COLO668 (cell line): ENCODE measurements at regions not wholly inside any gene's neighbourhood (a gene's known extent, or its start where the extent isn't known, plus 50 kb on each side); places are given as distances from the start of the nearest gene placed in this dataset.
"Not testable (repeated sequence)": the region's sequence is repeated elsewhere in the genome, so short reads cannot be mapped to it uniquely, and the experiment has no call there.

Experiments
- DNase-seq: peaks from one replicate; lab custom pipeline; 2025; ENCODE audit not compliant: unreplicated experiment; lab: John Stamatoyannopoulos, UW

DNA sequence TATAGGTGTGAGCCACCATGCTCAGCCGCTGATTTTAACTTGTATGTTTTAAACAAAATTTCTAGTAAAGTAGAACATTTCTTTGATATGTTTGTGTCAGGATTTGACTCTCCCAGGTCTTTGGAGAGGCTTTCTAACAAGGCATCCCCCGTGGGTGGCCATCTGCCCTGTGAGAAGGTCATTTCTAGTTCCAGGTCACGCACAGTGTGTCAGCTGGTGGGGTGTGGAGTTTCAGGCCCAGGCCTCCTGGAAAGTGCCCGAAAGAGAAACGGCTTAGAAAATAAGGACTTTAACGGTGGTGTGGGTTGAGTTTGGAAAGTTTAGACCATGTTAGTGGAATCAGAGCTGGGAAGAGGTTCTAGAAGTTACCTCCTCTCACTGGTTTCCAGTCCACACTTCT lies 61.0 kb downstream of the SPDYE17 start:
- DNase-seq, result not testable (repeated sequence)

DNA sequence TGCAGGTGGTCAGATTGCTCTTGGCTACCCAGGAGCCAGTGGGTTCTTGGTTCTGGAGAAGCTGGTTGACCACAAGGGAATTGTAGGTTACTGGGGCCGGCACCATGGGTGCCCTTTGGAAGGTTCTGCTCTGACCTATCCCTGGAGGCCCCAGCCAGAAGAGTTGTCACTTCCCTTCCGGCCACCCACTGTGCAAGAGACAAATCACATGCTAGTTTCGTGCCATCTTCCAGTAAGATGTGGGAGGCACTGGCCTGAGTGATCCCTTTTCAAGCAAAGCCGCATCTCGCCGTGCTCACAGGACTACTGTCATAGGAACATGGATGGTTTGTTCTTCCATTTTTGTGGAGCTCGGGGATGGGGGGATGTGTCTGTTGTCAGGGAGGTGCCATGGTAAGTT lies 62.3 kb downstream of the SPDYE17 start:
- not testable (repeated sequence) for DNase-seq

DNA sequence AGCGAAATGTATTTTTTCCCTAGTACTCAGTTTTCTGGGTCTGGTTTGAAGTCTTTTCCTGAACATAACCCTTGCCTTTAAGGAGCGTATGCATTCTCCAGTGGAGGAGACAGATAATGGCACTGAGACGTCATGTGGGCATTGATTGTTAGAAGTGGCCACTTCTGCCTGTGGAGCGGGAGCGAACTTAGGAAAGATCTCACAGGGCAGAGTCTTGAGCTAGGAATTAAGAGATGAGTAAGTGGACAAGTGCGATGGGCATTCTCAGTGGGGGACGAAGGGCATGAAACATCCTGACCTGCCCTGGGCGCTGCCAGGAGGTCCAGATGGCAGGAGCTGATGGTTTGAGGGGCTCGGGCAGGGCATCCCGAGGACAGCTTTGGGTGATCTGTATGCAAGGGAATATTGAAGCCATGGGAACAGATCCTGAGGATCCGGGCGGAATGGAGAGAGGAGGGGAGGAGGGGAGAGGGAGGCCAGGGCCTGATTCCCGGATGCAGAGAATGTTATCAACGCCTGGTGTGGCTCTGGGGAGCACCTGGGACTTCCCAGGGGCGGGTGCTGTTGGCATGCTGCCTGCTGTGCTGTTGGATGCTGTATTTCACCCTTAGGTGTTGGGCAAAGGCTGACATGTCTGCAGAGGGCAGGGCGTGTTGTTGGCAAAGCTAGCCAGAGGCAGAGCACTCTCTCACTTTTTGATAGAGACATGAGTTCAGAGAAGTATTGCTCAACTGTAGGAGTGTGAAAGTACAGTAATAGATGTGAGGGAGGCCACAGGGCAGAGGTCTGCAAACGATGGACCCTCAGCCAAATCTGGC lies 66.2 kb downstream of the SPDYE17 start:
- DNase-seq, result not testable (repeated sequence)

DNA sequence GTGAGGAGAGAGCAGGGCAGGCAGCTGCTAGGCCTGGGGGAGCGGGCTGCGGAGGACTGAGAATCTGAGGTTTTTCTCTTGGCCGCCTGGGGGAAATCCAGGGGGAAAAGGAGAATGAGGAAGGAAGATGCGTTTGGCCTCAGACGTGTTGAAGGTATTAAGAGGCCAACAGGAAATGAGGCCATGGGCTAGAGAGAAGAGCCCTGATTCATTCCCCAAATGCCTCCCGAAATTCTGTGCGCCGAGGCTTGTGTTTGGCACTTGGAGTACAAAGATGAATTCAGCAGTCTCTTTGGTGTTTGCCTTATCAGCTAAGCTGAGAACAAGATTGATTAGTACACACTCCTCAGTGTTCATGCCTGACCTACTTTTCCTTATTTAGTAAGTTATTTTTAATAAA lies 68.1 kb downstream of the SPDYE17 start:
- DNase-seq, result not testable (repeated sequence)

DNA sequence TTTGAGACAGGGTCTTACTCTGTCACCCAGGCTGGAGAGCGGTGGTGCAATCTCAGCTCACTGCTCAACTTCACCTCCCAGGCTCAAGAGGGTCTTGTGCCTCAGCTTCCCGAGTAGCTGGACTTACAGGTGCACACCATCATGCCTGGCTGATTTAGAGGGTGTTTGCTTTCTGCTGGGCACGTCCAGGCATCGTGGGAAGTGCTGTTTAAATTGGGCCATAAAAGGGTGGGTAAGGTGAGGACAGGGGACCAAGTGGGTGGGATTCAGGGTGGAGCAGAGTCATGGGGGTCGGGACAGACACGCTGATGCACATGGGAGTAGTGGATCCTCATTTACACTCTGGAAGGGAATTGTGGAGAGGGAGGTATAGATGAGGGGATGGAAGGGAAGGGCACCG lies 69.1 kb downstream of the SPDYE17 start:
- DNase-seq, result not testable (repeated sequence)

DNA sequence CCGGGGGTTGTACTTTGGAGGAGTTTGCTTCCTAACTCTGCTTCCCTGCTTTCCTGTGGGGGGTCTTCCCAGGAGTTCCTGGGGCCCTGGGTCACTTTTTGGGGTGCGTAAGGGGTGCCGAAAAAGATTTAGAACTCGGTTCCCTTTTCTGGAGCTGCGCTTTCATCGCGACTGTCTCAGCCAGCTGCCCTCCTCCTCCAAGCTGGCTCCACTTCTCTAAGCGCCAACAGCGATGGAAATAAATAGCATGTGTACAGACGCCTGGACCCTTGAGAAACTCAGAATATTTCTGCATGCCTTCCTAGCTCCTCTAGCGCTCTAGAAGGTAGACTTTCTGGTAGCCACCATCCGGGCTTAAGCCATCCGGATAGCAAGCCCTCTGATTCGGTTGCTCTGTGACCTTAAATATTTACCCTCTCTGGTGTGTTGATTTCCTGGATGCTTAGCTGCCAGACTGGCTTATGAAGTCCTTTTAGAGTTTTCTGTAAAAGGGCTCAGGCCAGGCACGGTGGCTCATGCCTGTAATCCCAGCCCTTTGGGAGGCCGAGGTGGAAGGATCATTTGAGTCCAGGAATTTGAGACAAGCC lies 71.7 kb downstream of the SPDYE17 start:
- not testable (repeated sequence) for DNase-seq

DNA sequence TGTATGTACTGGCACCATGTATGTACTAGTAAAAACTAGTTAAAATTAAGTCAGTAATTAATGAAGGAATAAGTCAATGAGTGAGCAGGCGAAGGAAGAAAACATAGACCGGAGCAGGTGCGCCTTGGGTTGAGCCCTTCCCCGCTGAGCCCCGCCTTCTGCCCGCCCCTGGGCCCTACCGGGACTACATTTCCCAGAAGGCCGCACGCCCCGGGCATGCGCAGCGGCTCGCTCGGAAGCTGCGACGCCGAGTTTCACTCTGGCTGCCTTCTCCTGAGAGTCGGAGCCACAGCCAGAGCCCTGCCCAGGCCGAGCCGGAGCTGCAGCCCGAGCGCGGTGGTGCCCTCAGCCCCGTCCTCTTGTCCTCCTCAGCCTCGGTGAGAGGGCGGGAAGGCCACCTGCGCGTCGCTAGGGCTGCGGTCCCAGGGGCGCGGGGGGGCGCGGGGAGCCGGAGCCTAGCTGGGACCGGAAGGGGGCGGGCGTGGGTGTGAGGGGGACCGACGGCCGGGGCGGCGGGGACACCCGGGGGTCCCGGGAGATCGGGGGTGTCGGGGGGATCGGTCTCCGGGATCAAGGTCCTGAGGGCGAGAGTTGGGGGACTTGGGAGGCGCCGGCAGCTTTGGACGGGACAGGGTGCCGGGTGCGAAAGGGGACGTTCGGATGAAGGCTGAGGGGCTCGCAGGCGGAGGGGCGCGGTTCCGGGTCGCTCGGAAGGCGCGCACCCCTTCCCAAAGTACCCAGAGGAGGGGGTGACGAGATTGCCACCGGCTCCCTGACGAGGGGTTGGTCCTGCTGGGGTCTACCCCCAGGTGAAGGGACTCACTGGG lies 72.4 kb downstream of the SPDYE17 start:
- DNase-seq, result not testable (repeated sequence)

DNA sequence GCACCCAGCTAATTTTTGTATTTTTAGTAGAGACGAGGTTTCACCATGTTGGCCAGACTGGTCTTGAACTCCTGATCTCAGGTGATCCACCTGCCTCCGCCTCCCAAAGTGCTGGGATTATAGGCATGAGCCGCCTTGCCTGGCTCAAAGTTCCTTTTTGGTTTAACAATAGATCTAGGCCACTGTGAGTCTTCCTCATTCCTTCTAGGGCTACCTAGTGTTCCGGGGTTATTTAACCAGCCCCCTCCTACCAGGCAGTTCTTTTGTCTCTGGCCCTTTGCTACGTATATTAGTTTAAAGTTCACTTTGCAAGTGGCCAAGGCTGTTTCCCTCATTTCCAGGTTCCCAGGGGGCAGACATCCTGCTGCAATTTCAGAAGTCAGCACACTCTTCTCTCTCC lies 75.6 kb downstream of the SPDYE17 start:
- DNase-seq, result not testable (repeated sequence)

DNA sequence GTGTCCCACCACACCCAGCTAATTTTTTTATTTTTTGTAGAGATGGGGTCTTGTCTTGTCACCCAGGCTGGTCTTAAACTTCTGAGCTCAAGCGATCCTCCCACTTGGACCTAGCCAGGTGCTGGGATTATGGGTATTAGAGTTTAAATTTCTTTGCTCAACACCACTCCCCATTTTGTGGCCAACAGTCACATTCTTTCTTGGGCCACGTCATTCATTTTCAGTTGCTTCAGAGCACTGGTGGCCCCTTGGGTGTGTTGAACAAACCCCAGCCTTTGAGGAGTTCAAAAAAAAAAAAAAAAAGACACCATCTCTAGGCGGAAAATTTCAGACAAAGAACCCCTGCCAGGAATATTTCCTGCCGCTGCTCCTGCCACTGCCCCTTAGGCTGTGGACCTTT lies 77.0 kb downstream of the SPDYE17 start:
- not testable (repeated sequence) for DNase-seq

DNA sequence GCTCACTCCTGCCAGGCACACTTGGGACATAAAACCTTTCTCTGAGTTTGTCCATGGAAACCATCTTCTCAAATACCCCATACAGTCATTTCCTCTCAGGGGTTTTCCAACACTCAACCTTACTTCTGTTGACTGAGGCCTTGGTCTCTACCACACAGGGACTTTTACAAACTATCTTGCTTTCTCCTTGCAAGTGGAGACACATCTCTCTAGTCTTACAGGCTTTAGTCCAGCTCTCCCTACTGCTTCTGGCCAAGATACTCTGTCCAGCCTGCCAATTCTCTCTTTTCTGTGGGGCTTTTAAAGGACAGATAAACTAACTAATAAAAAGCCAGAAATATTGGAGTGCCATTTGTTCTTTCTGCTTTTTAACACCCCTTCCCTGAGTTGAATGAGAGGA lies 87.6 kb downstream of the SPDYE17 start:
- not testable (repeated sequence) for DNase-seq

DNA sequence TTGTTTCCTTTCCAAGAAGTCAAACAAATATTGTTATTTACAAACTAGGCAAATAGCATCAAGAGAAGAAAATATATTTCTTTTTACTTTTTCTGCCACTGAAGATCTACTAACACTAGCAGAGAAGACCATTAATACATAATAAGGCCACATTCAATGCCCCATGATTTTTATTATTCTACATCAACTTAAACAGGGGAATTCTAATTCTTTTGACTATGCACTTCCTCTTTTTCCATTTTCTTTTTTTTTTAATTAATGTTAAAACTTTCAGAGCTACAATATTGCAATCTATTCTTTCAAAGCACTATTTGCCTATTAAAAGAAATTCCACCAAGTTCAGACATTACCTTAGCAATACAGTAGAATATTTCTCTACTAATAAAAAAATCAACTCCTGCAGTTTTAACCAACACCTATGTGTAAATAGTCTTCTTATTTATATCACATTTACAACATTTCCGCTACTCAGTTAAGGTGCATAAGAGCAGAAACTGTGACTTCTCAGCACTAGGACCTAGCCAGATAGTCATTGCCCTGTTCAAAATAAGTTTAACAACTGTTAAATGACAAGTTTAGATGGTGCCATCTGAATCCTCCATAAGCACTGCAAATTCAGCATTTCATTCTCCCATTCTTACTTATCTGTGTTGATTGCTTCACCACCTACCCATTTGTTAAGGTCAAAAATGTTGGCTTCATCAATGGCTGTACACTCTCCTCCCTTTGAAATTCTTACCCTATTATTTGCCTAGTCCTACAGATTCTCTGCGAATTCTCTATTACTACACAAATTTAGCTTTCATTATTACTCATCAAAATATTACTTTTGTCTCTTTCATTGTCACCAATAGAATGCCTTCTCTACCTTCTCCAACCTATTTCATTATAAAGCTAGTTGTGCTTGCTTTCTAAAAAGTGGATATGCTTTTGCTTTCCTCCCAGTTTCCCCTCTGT lies 90.1 kb downstream of the SPDYE17 start:
- not testable (repeated sequence) for DNase-seq

DNA sequence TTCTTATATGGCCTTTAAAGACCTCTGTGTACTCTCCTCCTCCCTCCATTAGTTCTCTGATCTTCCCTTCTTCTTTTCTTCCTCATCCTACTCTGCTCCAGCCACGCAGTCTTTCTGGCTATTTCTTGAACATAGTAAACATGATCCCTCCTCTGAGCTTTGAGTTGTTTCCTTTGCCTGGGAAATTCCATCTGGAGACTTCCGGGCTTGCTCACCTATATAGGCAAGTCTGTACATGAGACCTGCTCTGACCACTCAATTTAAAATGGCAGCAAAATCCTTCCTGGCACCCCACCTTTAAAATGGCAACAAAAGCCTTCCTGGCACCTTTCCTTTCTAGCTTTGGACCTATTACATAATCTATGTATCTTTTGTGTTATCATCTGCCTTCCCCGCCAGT lies 94.4 kb downstream of the SPDYE17 start:
- DNase-seq, result not testable (repeated sequence)

DNA sequence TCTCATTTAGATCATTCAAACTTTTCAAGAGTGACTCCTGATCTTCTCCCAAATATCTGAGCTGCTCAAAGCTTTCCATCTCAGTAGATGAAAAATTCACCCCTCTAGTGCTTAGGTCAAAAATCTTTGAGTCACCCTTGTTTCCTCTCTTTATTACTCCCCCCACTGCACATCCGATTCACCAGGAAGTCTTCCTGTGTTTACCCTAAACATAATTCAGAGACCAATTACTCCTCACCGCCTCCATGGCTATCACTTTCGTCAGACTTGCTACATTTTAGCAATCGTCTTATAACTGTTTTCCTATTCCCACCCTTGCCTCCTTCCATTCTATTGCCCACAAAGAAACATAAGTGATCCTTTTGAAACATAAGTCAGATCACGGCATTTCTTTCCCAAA lies 94.8 kb downstream of the SPDYE17 start:
- DNase-seq, result not testable (repeated sequence)

DNA sequence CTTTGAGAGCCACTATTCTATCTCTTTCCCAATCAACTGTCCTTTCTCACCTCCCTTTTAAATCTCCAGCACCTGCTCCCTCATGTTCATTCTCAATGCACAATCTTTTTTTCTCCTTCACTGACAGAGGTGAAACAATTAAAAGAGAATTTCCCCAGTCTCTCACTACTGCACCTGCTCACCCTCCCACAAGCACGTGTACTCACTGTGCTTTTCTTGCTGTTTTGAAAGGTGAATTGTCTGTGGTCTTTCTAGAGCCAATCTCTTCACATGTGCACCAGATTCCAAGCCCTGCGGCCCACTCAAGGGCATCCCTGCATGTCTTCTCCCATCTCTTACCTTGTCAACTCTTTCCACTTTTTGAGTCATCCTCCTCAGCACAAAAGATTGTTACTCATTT lies 95.8 kb downstream of the SPDYE17 start:
- not testable (repeated sequence) for DNase-seq

DNA sequence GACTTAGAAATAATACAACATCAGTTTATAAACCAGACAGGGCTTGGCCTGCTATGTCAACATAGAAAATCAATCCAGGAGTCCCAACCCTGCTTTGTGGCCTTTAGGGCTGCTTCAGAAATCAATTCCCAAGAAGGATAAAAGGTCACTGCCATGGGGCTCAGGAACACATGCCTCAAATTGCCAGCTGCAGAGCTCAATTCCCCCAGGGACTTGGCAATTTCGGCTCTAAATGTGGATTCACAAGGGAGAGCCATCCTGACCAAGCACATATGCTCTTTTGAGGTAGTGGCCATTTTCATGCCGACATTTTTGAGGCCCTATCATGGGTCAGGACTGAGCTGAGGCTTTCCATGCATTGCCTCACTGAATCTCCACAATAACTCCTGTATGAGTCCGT lies 97.5 kb downstream of the SPDYE17 start:
- not testable (repeated sequence) for DNase-seq

DNA sequence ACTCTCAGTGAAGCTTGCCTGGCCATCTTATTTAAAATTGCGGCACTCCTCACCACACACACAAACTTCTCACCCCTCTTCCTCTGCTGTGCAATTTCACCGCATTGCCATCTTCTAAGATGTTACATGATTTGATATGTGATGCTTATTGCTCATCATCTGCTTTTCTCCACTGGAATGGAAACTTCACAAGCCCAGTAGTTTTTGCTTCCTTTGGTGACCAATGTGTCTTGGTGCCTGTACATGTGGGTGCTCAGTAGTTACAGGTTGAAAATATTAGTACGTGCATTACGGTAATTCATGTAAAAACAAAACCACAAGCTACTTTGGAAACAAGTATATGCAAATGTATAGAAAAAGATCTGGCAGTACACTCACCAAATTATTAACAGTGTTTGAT lies 99.2 kb downstream of the SPDYE17 start:
- not testable (repeated sequence) for DNase-seq

DNA sequence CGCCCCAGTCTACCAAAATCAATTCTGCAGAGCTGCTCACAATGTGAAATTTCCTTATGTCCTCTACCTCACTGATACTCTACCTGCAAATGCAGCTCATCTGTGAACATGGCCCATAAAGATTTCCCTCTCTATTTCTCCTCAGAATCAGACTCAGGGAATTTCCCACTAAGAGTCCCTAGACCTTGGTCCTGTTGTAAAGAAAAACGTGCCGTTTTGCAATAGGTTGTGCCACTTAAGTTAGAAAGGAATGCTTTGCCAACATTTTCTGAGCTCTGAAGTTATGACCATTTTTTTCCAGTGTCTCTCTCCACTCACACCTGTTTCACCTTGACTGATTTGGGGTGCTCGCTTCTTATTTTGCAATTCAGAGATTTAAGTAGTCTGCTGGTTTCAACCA lies 100.7 kb downstream of the SPDYE17 start:
- DNase-seq, result not testable (repeated sequence)

DNA sequence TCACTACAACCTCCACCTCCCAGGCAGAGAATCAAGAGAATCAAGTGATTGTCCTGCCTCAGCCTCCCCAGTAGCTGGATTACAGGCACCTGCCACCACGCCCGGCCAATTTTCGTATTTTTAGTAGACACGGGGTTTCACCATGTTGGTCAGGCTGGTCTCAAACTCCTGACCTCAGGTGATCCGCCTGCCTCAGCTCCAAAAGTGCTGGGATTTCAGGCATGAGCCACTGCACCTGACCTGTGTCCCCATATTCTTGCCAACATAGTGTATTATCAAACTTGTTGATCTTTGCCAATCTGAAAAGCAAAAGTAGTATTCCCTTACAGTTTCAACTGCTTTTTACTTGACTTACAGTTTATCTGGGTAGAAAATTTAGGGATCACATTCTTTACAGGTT lies 101.7 kb downstream of the SPDYE17 start:
- not testable (repeated sequence) for DNase-seq

DNA sequence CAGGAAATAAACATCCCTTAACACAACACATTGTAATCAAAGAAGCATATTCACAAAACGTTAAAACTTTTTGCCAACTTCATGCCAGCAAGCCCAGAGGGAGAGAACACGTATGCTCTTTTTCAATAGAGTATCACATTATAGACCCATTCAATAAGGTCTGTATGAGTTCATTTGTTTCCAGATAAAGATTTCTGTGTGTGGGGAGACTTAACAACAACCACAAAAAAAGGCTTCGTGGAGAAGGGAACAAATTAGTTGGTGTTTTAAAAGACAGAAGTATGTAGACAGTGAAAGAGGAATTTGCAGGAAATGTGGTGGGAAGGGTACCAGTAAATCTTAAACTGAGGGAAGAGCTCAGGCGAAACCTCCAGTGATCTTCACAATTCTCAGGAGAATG lies 103.4 kb downstream of the SPDYE17 start:
- DNase-seq, result not testable (repeated sequence)

DNA sequence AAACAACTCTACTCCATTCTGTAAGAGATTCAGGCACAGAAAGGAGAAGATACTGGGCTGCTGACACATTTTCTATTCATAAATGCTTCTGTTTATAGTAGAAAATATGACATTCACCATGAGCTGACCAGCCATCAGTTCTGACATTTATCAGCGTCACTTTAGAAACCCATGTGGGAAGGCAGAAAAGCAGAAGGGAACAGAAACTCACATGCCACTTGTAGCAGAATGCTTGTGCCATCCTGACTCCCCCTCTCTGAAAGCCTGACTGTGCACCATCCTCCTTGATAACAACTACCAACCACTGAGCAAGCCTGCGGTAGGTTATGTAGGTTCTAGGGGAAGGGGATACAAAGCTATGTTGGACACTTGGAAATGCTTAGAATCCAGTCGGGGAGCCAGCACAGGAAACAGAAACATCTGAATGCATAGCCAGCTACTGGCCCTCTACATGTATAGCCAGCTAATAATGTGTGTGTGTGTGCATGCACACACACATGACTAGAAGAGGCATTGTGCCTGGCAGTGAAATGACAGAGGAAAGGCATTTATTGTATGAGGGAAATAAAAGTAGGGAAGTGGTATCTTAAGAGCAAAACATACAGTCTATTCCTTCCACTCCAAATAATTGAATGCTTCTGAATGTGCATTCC lies 104.3 kb downstream of the SPDYE17 start:
- not testable (repeated sequence) for DNase-seq
